HG03575 (cell line): ENCODE measurements at regions not wholly inside any gene's neighbourhood (a gene's known extent, or its start where the extent isn't known, plus 50 kb on each side); places are given as distances from the start of the nearest gene placed in this dataset.
A peak's percentile ranks its signal among the peaks of the same experiment; 100 is the strongest.
"Not testable (repeated sequence)": the region's sequence is repeated elsewhere in the genome, so short reads cannot be mapped to it uniquely, and the experiment has no call there.

Source experiments
- ATAC-seq: cut with Tn5 transposase; IDR thresholded peaks from one replicate; pipeline ENCODE4 v1.9.1; 2021; ENCODE audit not compliant: unreplicated experiment, insufficient number of reproducible peaks, low FRiP score; ENCODE audit errors: extremely low read depth

- no peak for ATAC-seq
These were observed 568.1 kb upstream of the LINC00305 start for GRCh38 chr18:64717026-64717425.

- no peak for ATAC-seq
These were observed 565.2 kb upstream of the LINC00305 start for GRCh38 chr18:64714086-64714485.

GRCh38 chr18:64713284-64713683 lies 564.4 kb upstream of the LINC00305 start:
- peak; percentile 96 for ATAC-seq

GRCh38 chr18:64712035-64712434 lies 563.1 kb upstream of the LINC00305 start:
- ATAC-seq, result no peak

GRCh38 chr18:64710105-64710861 lies 561.4 kb upstream of the LINC00305 start:
- no peak for ATAC-seq

- no peak for ATAC-seq
These were observed 558.2 kb upstream of the LINC00305 start for GRCh38 chr18:64707052-64707451.

GRCh38 chr18:64699081-64699480 lies 550.2 kb upstream of the LINC00305 start:
- no peak for ATAC-seq

- ATAC-seq, result no peak
These were observed 547.1 kb upstream of the LINC00305 start for GRCh38 chr18:64695851-64696553.

GRCh38 chr18:64693766-64694165 lies 544.9 kb upstream of the LINC00305 start:
- ATAC-seq, result no peak

GRCh38 chr18:64692826-64693225 lies 543.9 kb upstream of the LINC00305 start:
- ATAC-seq, result no peak

- ATAC-seq, result no peak
These were observed 530.2 kb upstream of the LINC00305 start for GRCh38 chr18:64679121-64679520.

- ATAC-seq, result no peak
These were observed 529.2 kb upstream of the LINC00305 start for GRCh38 chr18:64678048-64678447.

- ATAC-seq, result no peak
These were observed 525.8 kb upstream of the LINC00305 start for GRCh38 chr18:64674694-64675093.

GRCh38 chr18:64671293-64671692 lies 522.4 kb upstream of the LINC00305 start:
- ATAC-seq, result not testable (repeated sequence)

GRCh38 chr18:64668461-64668962 lies 519.6 kb upstream of the LINC00305 start:
- no peak for ATAC-seq

GRCh38 chr18:64663086-64663485 lies 514.2 kb upstream of the LINC00305 start:
- ATAC-seq, result no peak

GRCh38 chr18:64659196-64659595 lies 510.3 kb upstream of the LINC00305 start:
- no peak for ATAC-seq

GRCh38 chr18:64653068-64653467 lies 504.2 kb upstream of the LINC00305 start:
- no peak for ATAC-seq

- ATAC-seq, result no peak
These were observed 501.2 kb upstream of the LINC00305 start for GRCh38 chr18:64650068-64650467.

- ATAC-seq, result no peak
These were observed 496.9 kb upstream of the LINC00305 start for GRCh38 chr18:64645753-64646152.
